ENCODE measurements at regions not wholly inside any gene's neighbourhood (a gene's known extent, or its start where the extent isn't known, plus 50 kb on each side); places are given as distances from the start of the nearest gene placed in this dataset.
"Not testable (repeated sequence)": the region's sequence is repeated elsewhere in the genome, so short reads cannot be mapped to it uniquely, and the experiment has no call there.

DNA sequence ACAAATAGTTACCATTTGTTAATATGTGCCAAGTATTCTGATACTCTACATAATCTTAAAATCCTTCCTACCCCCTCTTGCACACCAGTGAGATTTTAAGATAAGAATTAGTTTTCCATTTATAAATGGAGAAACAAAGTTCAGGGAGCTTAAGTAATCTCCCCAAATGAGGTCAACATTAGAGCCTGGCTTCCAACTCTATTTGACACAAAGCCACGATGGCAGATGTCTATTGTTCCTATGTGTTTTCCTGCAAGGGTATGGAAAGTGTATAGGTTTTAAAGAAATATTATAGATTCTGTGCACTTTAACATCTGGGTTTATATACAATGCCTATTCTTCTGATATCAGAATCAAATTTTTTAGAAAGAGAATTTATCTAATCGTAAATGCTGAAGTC is 143.9 kb upstream of the SEMA3C start:
- Mint-ChIP-seq H3K36me3 (ENCODE audit: low read depth) (no peaks in the 10 kb centered on the region), H3K27me3 (ENCODE audit: insufficient read depth) (no peaks in the 10 kb centered on the region), H3K9me3 (no peaks in the 10 kb centered on the region), H3K4me3 (no peak overlapping the region), H3K27ac (no peak overlapping the region), H3K4me1 (ENCODE audit: low read depth) (no peaks in the 10 kb centered on the region; the same call in 1 of the 2 replicates)
- DNase-seq, result no peak
- TF ChIP-seq, protein P1, sequence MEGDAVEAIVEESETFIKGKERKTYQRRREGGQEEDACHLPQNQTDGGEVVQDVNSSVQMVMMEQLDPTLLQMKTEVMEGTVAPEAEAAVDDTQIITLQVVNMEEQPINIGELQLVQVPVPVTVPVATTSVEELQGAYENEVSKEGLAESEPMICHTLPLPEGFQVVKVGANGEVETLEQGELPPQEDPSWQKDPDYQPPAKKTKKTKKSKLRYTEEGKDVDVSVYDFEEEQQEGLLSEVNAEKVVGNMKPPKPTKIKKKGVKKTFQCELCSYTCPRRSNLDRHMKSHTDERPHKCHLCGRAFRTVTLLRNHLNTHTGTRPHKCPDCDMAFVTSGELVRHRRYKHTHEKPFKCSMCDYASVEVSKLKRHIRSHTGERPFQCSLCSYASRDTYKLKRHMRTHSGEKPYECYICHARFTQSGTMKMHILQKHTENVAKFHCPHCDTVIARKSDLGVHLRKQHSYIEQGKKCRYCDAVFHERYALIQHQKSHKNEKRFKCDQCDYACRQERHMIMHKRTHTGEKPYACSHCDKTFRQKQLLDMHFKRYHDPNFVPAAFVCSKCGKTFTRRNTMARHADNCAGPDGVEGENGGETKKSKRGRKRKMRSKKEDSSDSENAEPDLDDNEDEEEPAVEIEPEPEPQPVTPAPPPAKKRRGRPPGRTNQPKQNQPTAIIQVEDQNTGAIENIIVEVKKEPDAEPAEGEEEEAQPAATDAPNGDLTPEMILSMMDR (IDR thresholded peaks at IDR 0.05), result no peak

DNA sequence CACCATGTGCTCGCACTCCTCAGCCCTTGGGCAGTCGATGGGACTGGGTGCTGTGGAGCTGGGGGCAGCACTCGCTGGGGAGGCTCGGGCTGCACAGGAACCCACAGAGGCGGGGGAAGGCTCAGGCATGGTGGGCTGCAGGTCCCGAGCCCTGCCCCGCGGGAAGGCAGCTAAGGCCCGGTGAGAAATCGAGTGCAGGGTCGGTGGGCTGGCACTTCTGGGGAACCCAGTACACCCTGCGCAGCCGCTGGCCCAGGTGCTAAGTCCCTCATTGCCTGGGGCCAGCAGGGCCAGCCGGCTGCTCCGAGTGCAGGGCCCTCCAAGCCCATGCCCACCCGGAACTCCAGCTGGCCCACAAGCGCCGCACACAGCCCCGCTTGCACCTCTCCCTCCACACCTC is 138.6 kb upstream of the SEMA3C start:
- H3K27ac Mint-ChIP-seq; H3K27me3 Mint-ChIP-seq (ENCODE audit: insufficient read depth); H3K36me3 Mint-ChIP-seq (ENCODE audit: low read depth); DNase-seq; H3K4me3 Mint-ChIP-seq: not testable (repeated sequence)
- Mint-ChIP-seq H3K9me3 (peaks cover 15% of the 10 kb centered on the region), H3K4me1 (ENCODE audit: low read depth) (peaks cover 18% of the 10 kb centered on the region)

DNA sequence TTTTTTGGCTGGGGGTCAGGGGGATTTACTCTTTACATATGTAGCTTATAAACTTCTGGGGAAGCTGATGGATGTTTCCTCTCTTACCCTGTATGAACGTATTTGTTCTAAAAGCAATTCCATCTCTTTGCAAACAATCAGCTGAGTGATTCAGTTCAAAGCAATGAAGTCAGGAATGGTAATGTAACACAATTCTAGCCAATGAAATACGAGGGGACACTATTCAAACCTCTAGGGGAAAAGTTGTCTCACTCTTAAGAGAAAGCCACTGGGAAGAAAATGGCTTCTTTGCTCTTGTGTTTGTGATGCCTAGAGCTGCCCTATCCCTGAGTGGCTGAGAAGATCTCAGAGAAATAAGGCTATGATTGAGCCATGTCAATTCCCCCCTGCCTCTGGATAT is 134.8 kb upstream of the SEMA3C start:
- TF ChIP-seq, protein P1 (IDR thresholded peaks at IDR 0.05), result no peak
- Mint-ChIP-seq H3K9me3 (peaks cover 15% of the 10 kb centered on the region), H3K36me3 (ENCODE audit: low read depth) (peaks cover 15% of the 10 kb centered on the region), H3K27me3 (ENCODE audit: insufficient read depth) (peaks cover 4% of the 10 kb centered on the region; the same call in 1 of the 2 replicates), H3K4me3 (peak overlapping the region; percentile 23; the same call in 1 of the 2 replicates), H3K27ac (peak overlapping the region; percentile 12; the same call in 1 of the 2 replicates), H3K4me1 (ENCODE audit: low read depth) (peaks cover 37% of the 10 kb centered on the region)
- DNase-seq, result peak; percentile 48

DNA sequence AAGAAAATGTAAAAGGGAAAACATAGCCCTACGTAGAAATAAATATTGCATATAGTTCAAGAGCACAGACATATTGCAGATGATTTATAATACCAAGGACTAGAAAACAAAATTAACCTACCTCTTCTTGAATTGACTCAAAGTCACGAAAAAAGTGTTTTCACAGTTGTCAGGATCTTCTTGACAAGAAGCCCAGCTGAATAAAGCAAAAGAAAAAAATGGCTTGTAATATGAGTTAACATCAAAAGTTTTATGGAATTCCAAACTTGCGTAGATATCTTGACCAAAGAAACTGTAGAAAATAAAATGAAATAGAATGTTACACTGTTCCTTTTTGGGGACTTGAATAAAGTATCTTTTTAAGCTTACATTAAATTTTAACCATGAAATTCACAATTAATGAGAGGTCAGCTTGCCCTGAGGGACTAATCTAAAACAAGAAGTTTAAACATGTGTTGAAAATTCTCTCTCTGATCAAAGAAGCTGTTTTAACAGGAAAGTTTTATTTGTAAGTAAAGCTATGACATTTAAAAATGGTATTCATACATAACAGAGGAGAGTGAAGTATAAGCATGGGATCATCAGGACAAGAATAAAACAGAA is 133.1 kb upstream of the SEMA3C start:
- H3K36me3 Mint-ChIP-seq (ENCODE audit: low read depth), result peaks cover 15% of the 10 kb centered on the region
- TF ChIP-seq, protein P1 (IDR thresholded peaks at IDR 0.05), result no peak
- peaks cover 37% of the 10 kb centered on the region for H3K4me1 Mint-ChIP-seq (ENCODE audit: low read depth)
- peaks cover 16% of the 10 kb centered on the region for H3K9me3 Mint-ChIP-seq
- DNase-seq, result no peak
- H3K27ac Mint-ChIP-seq, result no peak overlapping the region
- no peaks in the 10 kb centered on the region for H3K27me3 Mint-ChIP-seq (ENCODE audit: insufficient read depth)
- no peak overlapping the region for H3K4me3 Mint-ChIP-seq

DNA sequence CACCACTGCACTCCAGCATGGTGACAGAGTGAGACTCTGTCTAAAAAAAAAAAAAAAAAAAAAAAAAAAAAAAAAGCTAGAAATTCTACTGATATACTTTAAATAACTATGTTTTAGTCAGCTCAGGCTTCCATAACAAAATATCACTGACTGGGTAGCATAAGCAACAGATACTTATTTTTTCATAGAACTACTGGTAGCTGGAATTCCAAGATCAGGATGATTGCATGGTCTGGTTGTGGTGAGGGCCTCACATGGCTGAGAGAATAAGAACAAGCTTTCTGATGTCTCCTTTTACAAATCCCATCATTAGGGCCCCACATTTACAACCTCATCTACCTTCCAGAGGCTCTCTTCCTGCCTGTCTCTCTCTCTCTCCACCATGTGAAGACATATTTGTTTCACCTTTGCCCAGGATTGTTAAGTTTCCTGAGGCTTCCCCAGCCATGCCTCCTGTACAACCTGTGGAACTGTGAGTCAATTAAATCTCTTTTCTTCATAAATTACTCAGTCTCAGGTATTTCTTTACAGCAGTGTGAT is 126.7 kb upstream of the SEMA3C start:
- TF ChIP-seq, protein P1 (IDR thresholded peaks at IDR 0.05), result no peak
- Mint-ChIP-seq H3K4me3 (no peak overlapping the region), H3K27ac (no peak overlapping the region), H3K9me3 (peaks cover 17% of the 10 kb centered on the region), H3K36me3 (ENCODE audit: low read depth) (peaks cover 19% of the 10 kb centered on the region), H3K4me1 (ENCODE audit: low read depth) (peaks cover under 1% of the 10 kb centered on the region; the same call in 1 of the 2 replicates), H3K27me3 (ENCODE audit: insufficient read depth) (no peaks in the 10 kb centered on the region)
- no peak for DNase-seq

DNA sequence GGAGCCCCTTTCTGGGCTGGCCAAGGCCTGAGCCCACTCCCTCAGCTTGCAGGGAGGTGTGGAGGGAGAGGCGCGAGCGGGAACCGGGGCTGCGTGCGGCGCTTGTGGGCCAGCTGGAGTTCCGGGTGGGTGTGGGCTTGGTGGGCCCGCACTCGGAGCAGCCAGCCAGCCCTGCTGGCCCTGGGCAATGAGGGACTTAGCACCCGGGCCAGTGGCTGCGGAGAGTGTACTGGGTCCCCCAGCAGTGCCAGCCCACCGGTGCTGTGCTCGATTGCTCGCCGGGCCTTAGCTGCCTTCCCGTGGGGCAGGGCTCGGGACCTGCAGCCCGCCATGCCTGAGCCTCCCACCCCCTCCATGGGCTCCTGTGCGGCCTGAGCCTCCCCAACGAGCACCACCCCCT is 123.8 kb upstream of the SEMA3C start:
- not testable (repeated sequence) for H3K27ac Mint-ChIP-seq; H3K27me3 Mint-ChIP-seq (ENCODE audit: insufficient read depth); H3K4me3 Mint-ChIP-seq; DNase-seq; H3K4me1 Mint-ChIP-seq (ENCODE audit: low read depth)
- H3K36me3 Mint-ChIP-seq (ENCODE audit: low read depth), result peaks cover 12% of the 10 kb centered on the region
- peaks cover 17% of the 10 kb centered on the region for H3K9me3 Mint-ChIP-seq
